ENCODE measurements at regions not wholly inside any gene's neighbourhood (a gene's known extent, or its start where the extent isn't known, plus 50 kb on each side); places are given as distances from the start of the nearest gene placed in this dataset.

GRCh38 chr10:129335396-129335795, 131.6 kb upstream of the MGMT start:
- no peak for TF ChIP-seq CTCF (IDR thresholded peaks at IDR 0.05; ENCODE audit: low read depth, low read length)
- no peak for TF ChIP-seq EZH2phosphoT487 (IDR thresholded peaks at IDR 0.05; ENCODE audit: low read depth)

All from OCI-LY3 (cell line).